GM12875 (cell line): ENCODE measurements at regions not wholly inside any gene's neighbourhood (a gene's known extent, or its start where the extent isn't known, plus 50 kb on each side); places are given as distances from the start of the nearest gene placed in this dataset.
"Not testable (repeated sequence)": the region's sequence is repeated elsewhere in the genome, so short reads cannot be mapped to it uniquely, and the experiment has no call there.

Experiments used
- H3K4me3 ChIP-seq: one replicate; pipeline ENCODE4 v1.5.1; 2011; ENCODE audit warnings: low read depth, low read length, control low read depth
- CTCF ChIP-seq: IDR thresholded peaks from 2 replicates; pipeline ENCODE4 v1.5.1; 2011; ENCODE audit warnings: low read depth, mild to moderate bottlenecking, control low read depth, inconsistent platforms, low read length, moderate library complexity, borderline replicate concordance; ENCODE audit not compliant: insufficient read depth

- H3K4me3 ChIP-seq, result no peak overlapping the region
These were observed 172.7 kb upstream of the OR4E1 start for GRCh38 chr14:21846227-21846885.

GRCh38 chr14:21840765-21841164 is 167.1 kb upstream of the OR4E1 start:
- no peak for TF ChIP-seq CTCF

More at GRCh38 chr14:21846227-21846885, 172.7 kb upstream of the OR4E1 start:
- TF ChIP-seq CTCF, result peak; percentile 75; the same call in 1 of the 2 replicates

DNA sequence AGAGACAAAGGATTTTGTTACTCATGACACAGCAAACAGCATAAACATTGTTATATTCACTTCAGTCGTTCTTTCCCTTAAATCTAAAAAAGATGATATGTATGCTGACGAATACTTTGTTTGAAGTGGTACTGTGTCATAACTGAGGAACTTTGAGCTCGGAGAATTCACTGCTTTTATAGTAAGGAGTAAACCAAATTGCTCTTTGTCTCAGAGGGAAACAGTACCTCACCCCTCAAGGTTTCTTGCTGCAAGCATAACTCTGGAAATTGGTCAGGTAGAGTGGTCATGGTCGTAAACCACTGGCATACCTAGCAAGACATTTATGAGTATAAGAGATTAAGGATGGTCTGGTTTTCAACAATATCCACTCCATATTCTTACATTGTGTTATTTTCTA is 160.2 kb upstream of the OR4E1 start:
- H3K4me3 ChIP-seq, result no peak overlapping the region
- TF ChIP-seq CTCF, result no peak

More at GRCh38 chr14:21840765-21841164, 167.1 kb upstream of the OR4E1 start:
- no peak overlapping the region for H3K4me3 ChIP-seq

- H3K4me3 ChIP-seq, result no peak overlapping the region
- no peak for TF ChIP-seq CTCF
These were observed 152.2 kb upstream of the OR4E1 start for GRCh38 chr14:21825845-21826244.

DNA sequence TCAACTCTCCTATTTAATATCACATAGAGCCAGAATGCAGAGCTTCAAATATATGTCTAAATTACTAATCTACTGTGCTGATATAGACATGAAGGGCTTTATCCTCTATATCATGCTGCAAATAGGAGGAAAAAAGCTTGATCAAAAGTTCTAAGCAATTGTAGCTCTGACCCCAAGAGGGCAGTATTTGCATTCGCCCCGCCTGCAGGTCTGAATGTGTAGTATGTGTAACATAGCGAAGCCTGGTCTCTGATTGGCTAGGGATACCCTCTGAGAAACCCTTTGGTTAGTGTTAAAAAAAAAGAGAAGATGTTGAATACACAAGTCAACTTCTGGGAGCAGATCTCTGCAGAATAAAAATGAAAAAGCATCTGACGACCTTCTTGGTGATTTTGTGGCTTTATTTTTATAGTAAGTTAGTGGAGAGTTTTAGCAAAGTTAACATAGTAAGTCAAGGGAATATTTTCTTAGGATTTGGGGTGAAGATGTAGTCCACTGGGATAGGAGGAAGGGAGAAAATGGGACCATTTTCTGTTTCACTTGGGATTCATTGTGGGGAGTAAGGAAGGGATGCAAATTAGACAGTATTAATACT is 151.6 kb upstream of the OR4E1 start:
- no peak overlapping the region for H3K4me3 ChIP-seq
- peak; percentile 47; the same call in 1 of the 2 replicates for TF ChIP-seq CTCF

DNA sequence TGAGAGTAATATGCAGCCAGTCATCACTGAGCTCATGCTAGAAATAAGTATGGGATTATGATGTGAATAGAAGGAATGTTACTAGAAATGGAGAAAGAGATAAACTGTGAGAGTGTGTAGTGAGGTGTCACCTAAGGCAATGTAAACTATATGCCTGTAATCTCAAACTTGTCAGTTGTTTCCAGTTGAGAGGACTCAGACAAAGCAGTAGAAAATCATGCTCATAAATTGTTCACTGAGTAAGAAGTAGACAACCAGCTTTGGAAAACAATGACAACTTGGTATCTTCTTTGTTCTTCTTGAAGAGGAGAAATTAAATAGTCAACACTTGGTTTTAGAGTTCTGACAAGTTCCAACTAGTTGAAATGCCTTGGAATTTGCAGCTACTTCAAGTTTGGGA is 148.5 kb upstream of the OR4E1 start:
- no peak overlapping the region for H3K4me3 ChIP-seq
- no peak for TF ChIP-seq CTCF

- H3K4me3 ChIP-seq, result no peak overlapping the region
- no peak for TF ChIP-seq CTCF
These were observed 147.0 kb upstream of the OR4E1 start for GRCh38 chr14:21820631-21821030.

GRCh38 chr14:21819891-21820290 is 146.3 kb upstream of the OR4E1 start:
- H3K4me3 ChIP-seq, result not testable (repeated sequence)

- not testable (repeated sequence) for H3K4me3 ChIP-seq
These were observed 143.4 kb upstream of the OR4E1 start for GRCh38 chr14:21817010-21817409.
